ENCODE measurements at regions not wholly inside any gene's neighbourhood (a gene's known extent, or its start where the extent isn't known, plus 50 kb on each side); places are given as distances from the start of the nearest gene placed in this dataset.

- intact Hi-C loops (cut with micrococcal nuclease; ENCODE audit: unreplicated experiment), result no loop called here
- DNase-seq (ENCODE audit: low read depth, low spot score) (no peak), ATAC-seq (no peak)
- Histone ChIP-seq H3K36me3 (ENCODE audit: control insufficient read depth, insufficient read depth, low read length) (no peaks in the 10 kb centered on the region), H3K4me3 (ENCODE audit: low read depth in 2 of 2, low read length in 2 of 2) (no peak overlapping the region), H3K27me3 (ENCODE audit: control insufficient read depth, insufficient read depth, low read length) (no peaks in the 10 kb centered on the region), H3K9me3 (ENCODE audit: control insufficient read depth, insufficient read depth, low read depth, low read length) (no peaks in the 10 kb centered on the region), H3K4me1 (ENCODE audit: control insufficient read depth, insufficient read depth, low read length) (no peaks in the 10 kb centered on the region), H3K27ac (ENCODE audit: low read length) (no peak overlapping the region)
- BruUV-seq (replicated peaks), result no TSS peak
- TF ChIP-seq POLR2AphosphoS5 (IDR thresholded peaks at IDR 0.05; ENCODE audit: low read depth, low read length), result no peak
- TF ChIP-seq, protein P1, sequence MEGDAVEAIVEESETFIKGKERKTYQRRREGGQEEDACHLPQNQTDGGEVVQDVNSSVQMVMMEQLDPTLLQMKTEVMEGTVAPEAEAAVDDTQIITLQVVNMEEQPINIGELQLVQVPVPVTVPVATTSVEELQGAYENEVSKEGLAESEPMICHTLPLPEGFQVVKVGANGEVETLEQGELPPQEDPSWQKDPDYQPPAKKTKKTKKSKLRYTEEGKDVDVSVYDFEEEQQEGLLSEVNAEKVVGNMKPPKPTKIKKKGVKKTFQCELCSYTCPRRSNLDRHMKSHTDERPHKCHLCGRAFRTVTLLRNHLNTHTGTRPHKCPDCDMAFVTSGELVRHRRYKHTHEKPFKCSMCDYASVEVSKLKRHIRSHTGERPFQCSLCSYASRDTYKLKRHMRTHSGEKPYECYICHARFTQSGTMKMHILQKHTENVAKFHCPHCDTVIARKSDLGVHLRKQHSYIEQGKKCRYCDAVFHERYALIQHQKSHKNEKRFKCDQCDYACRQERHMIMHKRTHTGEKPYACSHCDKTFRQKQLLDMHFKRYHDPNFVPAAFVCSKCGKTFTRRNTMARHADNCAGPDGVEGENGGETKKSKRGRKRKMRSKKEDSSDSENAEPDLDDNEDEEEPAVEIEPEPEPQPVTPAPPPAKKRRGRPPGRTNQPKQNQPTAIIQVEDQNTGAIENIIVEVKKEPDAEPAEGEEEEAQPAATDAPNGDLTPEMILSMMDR (IDR thresholded peaks at IDR 0.05), result no peak
- TF ChIP-seq, protein P2, sequence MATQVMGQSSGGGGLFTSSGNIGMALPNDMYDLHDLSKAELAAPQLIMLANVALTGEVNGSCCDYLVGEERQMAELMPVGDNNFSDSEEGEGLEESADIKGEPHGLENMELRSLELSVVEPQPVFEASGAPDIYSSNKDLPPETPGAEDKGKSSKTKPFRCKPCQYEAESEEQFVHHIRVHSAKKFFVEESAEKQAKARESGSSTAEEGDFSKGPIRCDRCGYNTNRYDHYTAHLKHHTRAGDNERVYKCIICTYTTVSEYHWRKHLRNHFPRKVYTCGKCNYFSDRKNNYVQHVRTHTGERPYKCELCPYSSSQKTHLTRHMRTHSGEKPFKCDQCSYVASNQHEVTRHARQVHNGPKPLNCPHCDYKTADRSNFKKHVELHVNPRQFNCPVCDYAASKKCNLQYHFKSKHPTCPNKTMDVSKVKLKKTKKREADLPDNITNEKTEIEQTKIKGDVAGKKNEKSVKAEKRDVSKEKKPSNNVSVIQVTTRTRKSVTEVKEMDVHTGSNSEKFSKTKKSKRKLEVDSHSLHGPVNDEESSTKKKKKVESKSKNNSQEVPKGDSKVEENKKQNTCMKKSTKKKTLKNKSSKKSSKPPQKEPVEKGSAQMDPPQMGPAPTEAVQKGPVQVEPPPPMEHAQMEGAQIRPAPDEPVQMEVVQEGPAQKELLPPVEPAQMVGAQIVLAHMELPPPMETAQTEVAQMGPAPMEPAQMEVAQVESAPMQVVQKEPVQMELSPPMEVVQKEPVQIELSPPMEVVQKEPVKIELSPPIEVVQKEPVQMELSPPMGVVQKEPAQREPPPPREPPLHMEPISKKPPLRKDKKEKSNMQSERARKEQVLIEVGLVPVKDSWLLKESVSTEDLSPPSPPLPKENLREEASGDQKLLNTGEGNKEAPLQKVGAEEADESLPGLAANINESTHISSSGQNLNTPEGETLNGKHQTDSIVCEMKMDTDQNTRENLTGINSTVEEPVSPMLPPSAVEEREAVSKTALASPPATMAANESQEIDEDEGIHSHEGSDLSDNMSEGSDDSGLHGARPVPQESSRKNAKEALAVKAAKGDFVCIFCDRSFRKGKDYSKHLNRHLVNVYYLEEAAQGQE (IDR thresholded peaks at IDR 0.05; ENCODE audit: insufficient read depth in 1 of 2, low read depth in 2 of 2, low read length in 1 of 2), result no peak
- TF ChIP-seq TCF7L2 (IDR thresholded peaks at IDR 0.05; ENCODE audit: low read depth, low read length), result no peak
- no peak for TF ChIP-seq SIN3A (IDR thresholded peaks at IDR 0.05; ENCODE audit: borderline replicate concordance, insufficient read depth, low read depth, low read length)
- ChIA-PET CTCF (no interaction called here), POLR2A (no interaction called here)
- in situ Hi-C loops (cut with HindIII; ENCODE audit: low pct_unique_long_range_greater_than_20kb, low sequenced_read_pairs), result no loop called here
Observed at GRCh38 chr5:107790671-107791070, 119.9 kb upstream of the EFNA5 start.

GRCh38 chr5:107786424-107786823, 115.7 kb upstream of the EFNA5 start:
- POLR2A ChIA-PET, result no interaction called here
- ATAC-seq (no peak), DNase-seq (ENCODE audit: low read depth, low spot score) (no peak)
- H3K4me1 ChIP-seq (ENCODE audit: control insufficient read depth, insufficient read depth, low read length), result no peaks in the 10 kb centered on the region
- BruUV-seq (replicated peaks), result no TSS peak
- H3K9me3 ChIP-seq (ENCODE audit: control insufficient read depth, insufficient read depth, low read depth, low read length), result no peaks in the 10 kb centered on the region
- no peak for TF ChIP-seq TCF7L2 (IDR thresholded peaks at IDR 0.05; ENCODE audit: low read depth, low read length)
- TF ChIP-seq, protein P2 (IDR thresholded peaks at IDR 0.05; ENCODE audit: insufficient read depth in 1 of 2, low read depth in 2 of 2, low read length in 1 of 2), result no peak
- no peak for TF ChIP-seq SIN3A (IDR thresholded peaks at IDR 0.05; ENCODE audit: borderline replicate concordance, insufficient read depth, low read depth, low read length)
- no peak for TF ChIP-seq POLR2AphosphoS5 (IDR thresholded peaks at IDR 0.05; ENCODE audit: low read depth, low read length)
- TF ChIP-seq, protein P1 (IDR thresholded peaks at IDR 0.05), result no peak
- H3K27ac ChIP-seq (ENCODE audit: low read length), result no peak overlapping the region
- H3K36me3 ChIP-seq (ENCODE audit: control insufficient read depth, insufficient read depth, low read length), result no peaks in the 10 kb centered on the region
- H3K4me3 ChIP-seq (ENCODE audit: low read depth in 2 of 2, low read length in 2 of 2), result no peak overlapping the region
- in situ Hi-C loops (cut with HindIII; ENCODE audit: low pct_unique_long_range_greater_than_20kb, low sequenced_read_pairs) (no loop called here), intact Hi-C loops (cut with micrococcal nuclease; ENCODE audit: unreplicated experiment) (no loop called here)
- no peaks in the 10 kb centered on the region for H3K27me3 ChIP-seq (ENCODE audit: control insufficient read depth, insufficient read depth, low read length)
- CTCF ChIA-PET, result no interaction called here
